ENCODE measurements at regions not wholly inside any gene's neighbourhood (a gene's known extent, or its start where the extent isn't known, plus 50 kb on each side); places are given as distances from the start of the nearest gene placed in this dataset.

DNA sequence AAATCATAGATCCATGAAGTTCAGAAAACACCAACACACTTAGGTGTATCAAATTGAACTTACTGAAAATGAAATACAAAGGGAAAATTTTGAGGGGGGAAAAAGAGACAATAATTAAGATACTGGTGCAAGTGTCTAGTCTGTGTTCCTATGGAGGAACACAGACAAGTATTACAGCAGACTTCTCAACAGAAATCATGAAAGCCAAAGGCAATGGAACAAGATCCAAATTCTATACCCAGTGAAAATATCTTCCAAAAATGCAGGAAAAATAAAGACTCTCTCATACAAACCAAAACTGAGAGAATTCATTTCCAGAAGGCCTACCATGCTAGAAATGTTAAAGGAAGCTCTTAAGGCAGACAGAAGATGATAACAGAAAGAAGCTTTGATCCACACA, 63.1 kb downstream of the NRN1 start:
- TF ChIP-seq, protein P1, sequence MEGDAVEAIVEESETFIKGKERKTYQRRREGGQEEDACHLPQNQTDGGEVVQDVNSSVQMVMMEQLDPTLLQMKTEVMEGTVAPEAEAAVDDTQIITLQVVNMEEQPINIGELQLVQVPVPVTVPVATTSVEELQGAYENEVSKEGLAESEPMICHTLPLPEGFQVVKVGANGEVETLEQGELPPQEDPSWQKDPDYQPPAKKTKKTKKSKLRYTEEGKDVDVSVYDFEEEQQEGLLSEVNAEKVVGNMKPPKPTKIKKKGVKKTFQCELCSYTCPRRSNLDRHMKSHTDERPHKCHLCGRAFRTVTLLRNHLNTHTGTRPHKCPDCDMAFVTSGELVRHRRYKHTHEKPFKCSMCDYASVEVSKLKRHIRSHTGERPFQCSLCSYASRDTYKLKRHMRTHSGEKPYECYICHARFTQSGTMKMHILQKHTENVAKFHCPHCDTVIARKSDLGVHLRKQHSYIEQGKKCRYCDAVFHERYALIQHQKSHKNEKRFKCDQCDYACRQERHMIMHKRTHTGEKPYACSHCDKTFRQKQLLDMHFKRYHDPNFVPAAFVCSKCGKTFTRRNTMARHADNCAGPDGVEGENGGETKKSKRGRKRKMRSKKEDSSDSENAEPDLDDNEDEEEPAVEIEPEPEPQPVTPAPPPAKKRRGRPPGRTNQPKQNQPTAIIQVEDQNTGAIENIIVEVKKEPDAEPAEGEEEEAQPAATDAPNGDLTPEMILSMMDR (IDR thresholded peaks at IDR 0.05; ENCODE audit: insufficient read depth, low read depth, low read length) = no peak
- no peak for TF ChIP-seq EZH2 (IDR thresholded peaks at IDR 0.05; ENCODE audit: insufficient read depth, low read length)
